Epithelial cell of proximal tubule (primary cell): ENCODE measurements at regions not wholly inside any gene's neighbourhood (a gene's known extent, or its start where the extent isn't known, plus 50 kb on each side); places are given as distances from the start of the nearest gene placed in this dataset.

Experiments used
- DNase-seq: peaks from one replicate; pipeline ENCODE4 v3.0.0-alpha.2; 2011; ENCODE audit warnings: low read depth
- H3K4me3 ChIP-seq: 2 replicates; pipeline ENCODE4 v1.5.1; 2011; ENCODE audit warnings: low read depth, mild to moderate bottlenecking, low read length
- CTCF ChIP-seq: conservative IDR thresholded peaks from 2 replicates; pipeline ENCODE4 v1.5.1; 2012; ENCODE audit warnings: low read depth, mild to moderate bottlenecking, low read length

GRCh38 chr2:71767663-71768062 lies 314.3 kb downstream of the DYSF start:
- no peak overlapping the region for H3K4me3 ChIP-seq
- DNase-seq = no peak
- no peak for TF ChIP-seq CTCF

GRCh38 chr2:71759060-71759459 lies 305.7 kb downstream of the DYSF start:
- H3K4me3 ChIP-seq = no peak overlapping the region
- DNase-seq = no peak
- TF ChIP-seq CTCF = no peak

DNA sequence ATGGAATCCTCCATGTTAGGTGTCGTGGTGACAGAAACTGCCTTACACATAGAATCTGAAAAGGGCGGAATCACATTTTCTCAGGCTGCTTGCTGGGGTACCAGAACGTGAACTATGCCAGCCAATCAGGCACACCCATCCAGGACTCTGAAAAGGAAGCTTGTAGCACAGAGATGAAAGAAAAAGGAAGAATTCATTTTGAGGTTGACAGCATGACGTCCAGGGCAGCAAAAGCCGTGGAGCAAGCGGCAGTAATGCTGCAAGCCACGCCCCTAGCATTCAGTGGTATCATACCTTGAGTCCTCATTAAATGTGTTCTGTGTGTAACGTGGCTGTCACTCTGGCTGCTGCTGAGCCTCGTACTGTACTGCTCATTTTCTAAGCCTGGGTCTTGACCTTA lies 304.0 kb downstream of the DYSF start:
- H3K4me3 ChIP-seq = no peak overlapping the region
- no peak for DNase-seq
- no peak for TF ChIP-seq CTCF

GRCh38 chr2:71756280-71756906 lies 303.0 kb downstream of the DYSF start:
- no peak overlapping the region for H3K4me3 ChIP-seq
- no peak for TF ChIP-seq CTCF
- DNase-seq = no peak

GRCh38 chr2:71751590-71751989 lies 298.2 kb downstream of the DYSF start:
- TF ChIP-seq CTCF = no peak
- no peak for DNase-seq
- no peak overlapping the region for H3K4me3 ChIP-seq

DNA sequence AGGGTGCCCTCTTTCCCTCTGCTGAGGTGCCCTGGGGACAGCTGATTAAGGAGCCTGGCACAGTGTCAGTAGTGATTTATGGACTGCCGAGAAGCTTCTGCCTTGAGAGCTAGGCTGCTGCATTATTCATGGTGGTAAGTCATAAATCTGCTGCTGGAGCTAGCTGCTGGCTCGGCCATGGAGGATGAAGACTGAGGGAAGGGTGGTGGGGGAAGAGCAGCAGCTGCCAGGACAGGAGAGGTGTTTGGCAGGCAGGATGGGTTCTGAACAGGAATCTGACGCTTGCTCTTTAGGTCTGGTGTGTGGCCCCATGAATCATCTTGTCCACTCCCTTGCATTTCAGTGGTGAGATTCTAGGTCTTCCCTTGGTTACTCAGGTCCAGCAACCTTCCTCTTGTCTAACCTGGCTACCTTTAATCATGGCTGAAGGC lies 296.3 kb downstream of the DYSF start:
- TF ChIP-seq CTCF = no peak
- no peak for DNase-seq
- H3K4me3 ChIP-seq = no peak overlapping the region

DNA sequence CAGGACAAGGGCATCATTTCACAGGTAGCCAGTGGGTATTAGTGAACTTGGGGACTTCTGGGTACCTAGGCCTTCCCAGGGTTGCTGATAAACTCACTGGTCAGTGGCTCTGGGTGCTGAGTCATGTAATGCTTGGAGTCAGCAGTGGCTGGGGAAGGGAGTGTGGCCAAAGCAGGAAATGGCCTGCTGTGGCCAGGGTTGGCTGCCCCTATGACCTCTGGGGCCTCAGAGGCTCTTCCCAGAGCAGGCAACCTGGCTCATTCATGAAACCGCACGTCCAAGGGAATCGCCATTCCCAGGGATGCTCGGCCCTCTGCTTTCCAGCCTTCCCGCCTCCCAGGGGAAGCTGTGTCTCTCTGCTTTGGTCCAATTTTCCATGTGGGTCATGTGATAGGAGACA lies 294.9 kb downstream of the DYSF start:
- H3K4me3 ChIP-seq = no peak overlapping the region
- no peak for TF ChIP-seq CTCF
- DNase-seq = peak; percentile 30
